AG09319 (cell line): ENCODE measurements at regions not wholly inside any gene's neighbourhood (a gene's known extent, or its start where the extent isn't known, plus 50 kb on each side); places are given as distances from the start of the nearest gene placed in this dataset.

Experiments used
- DNase-seq: peaks from one replicate; pipeline ENCODE4 v3.0.0-alpha.2; 2010; ENCODE audit warnings: low read depth; ENCODE audit errors: extremely low read depth
- TF ChIP-seq, protein P1 (sequence below): IDR thresholded peaks from 2 replicates; pipeline ENCODE4 v1.5.1; 2011; ENCODE audit warnings: low read depth, mild to moderate bottlenecking, inconsistent platforms, low read length, moderate library complexity

DNA sequence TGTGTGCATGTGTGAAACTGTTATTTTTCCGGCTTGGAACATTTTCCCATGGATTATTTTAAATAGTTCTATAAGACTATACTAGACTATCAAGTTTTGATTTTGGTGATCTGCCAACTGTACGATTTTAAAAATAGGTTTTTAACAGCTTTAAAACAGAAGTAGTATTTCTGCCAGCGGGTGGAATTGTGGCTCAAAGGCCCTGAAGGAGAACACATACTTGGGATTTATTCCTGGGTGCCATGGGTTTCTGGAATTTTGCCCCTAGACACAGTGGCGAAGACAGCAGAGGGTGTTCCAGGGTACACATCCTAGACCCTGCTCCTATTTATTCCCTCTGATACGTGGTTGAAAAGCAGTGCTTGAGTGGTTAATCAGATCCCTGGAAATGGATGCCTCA lies 81.7 kb upstream of the IPO9 start:
- no peak for DNase-seq
- TF ChIP-seq, protein P1, sequence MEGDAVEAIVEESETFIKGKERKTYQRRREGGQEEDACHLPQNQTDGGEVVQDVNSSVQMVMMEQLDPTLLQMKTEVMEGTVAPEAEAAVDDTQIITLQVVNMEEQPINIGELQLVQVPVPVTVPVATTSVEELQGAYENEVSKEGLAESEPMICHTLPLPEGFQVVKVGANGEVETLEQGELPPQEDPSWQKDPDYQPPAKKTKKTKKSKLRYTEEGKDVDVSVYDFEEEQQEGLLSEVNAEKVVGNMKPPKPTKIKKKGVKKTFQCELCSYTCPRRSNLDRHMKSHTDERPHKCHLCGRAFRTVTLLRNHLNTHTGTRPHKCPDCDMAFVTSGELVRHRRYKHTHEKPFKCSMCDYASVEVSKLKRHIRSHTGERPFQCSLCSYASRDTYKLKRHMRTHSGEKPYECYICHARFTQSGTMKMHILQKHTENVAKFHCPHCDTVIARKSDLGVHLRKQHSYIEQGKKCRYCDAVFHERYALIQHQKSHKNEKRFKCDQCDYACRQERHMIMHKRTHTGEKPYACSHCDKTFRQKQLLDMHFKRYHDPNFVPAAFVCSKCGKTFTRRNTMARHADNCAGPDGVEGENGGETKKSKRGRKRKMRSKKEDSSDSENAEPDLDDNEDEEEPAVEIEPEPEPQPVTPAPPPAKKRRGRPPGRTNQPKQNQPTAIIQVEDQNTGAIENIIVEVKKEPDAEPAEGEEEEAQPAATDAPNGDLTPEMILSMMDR: no peak

DNA sequence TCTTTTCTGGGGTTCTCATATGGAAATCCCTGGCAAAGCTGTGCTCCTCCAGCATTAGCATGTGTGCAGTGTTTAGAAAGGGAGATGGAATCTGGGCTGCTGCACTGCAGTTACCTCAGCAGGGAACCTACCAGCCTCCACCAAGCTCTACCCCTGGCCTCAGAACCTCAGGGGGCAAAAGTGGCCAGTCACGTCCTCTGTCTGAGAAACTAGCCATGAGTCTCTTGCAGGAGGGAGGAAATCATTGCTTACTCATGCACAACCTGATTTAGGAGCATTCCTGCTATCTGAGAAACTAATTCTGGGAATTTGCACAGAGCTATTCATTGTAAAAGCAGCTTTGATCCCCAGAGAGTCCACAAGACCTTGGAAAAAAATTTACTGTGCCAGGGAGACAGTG lies 80.6 kb upstream of the IPO9 start:
- TF ChIP-seq, protein P1: no peak
- no peak for DNase-seq

DNA sequence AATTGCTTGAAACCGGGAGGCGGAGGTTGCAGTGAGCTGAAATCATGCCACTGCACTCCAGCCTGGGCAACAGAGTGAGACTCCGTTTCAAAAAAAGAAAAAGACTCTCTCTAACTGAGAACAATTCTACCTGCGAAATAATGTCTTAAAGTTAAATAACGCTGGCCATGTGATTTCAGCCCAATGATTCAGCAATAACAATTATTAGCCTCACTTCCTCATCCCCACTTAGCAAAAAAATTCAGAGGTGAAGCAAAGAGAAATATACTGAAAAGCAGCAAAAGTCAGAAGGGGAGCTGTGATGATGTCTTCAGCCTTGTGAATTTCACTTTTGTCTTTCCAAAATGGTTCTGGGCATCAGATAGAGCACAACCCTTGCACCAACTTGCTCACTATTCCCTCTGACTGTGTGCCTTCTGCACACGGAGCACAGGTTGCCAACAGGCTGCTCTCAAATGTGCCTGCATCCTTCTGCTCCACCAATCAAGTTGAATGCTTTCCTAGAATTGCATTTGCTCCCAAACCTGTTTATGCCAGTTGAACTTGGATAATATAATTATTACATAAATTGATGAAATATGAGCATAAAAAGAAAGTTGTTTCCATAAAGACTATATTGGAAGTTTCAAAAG lies 79.8 kb upstream of the IPO9 start:
- TF ChIP-seq, protein P1: no peak
- DNase-seq: no peak

DNA sequence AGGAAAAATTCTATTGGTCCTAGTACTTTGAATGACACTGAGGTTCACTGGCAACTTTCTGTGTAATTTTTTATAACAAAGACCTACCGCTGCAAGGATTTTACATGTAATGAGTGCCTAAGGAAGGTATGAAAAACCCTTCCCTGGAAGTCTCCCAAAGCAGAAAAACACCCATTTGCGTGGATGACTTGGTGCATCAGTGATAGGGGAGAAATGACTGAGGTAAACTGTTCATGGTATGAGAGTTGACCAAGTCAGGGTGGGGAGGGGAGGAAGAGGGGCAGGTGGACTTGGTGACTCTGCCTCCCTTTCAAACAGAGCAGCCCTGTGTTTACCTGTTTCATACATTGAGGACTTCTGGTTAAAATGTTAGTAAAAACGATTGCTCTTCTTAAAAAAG lies 78.8 kb upstream of the IPO9 start:
- TF ChIP-seq, protein P1: no peak

DNA sequence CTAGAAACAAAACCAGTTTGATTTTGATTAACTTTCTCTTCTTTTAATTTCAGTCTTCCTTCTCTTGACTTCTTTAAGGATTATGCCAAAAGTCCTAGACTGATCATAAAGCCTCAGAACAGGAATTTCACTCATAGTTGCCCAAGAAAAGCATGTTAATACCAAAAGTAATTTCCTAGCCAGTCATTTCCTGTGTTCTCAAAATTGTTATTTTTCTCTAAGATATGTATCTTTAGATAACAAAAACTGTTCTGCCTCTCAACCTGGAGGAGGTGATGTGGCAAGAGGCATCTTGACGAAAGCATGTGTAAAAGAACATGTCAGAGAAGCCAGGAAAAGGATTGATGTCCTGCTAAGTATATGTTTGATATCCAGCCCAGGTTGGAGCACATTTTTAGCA lies 78.0 kb upstream of the IPO9 start:
- TF ChIP-seq, protein P1: no peak
- DNase-seq: no peak

More for the DNA sequence above, 78.8 kb upstream of the IPO9 start:
- no peak for DNase-seq

DNA sequence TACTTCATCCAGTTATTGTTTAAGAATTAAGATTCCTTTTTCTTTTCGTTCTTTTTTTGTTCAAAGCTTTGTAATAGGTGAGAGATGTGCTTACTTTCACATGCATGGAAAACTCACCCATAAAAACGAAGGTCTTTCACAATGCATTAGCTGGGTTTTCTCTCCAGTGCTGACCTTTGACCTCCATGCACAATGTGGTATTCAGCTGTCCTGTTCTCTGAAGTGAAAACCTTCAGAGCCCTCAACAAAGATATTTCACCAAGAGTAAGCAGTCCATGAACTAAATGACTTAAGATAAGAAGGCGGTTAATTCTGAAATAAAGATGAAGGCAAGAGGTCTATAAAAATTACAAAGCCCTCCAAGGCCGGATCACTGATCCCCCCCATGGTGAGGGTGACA lies 77.1 kb upstream of the IPO9 start:
- DNase-seq: no peak
- TF ChIP-seq, protein P1: no peak

DNA sequence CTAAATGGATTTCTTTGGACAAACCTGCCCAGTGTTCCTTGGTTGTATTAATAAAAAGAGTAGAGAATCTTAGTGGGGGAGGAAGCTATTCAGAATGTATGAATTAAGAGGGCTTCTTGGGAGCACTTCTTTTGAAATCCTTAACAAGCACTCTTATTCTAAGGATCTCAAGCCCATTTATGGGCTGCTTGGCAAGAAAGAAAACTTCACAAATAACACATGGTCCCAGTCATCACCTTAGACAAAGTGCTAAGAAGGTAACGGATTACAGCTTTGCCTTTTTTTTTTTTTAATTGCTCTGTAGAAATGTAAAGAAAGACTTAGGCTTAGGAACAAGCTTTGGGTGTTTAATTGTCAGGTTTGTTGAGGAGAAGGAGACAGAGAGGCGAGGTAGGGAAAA lies 76.6 kb upstream of the IPO9 start:
- DNase-seq: no peak
- TF ChIP-seq, protein P1: no peak
